Liver (tissue), 8 donors: ENCODE measurements at regions not wholly inside any gene's neighbourhood (a gene's known extent, or its start where the extent isn't known, plus 50 kb on each side); places are given as distances from the start of the nearest gene placed in this dataset.

Source experiments
- DNase-seq: peaks from one replicate; pipeline ENCODE4 v3.0.0-alpha.2; 2017; ENCODE audit warnings: low spot score
- H3K27ac ChIP-seq, 2 donors: one replicate each; pipeline ENCODE4 v1.7.0; 2013; ENCODE audit warnings: inconsistent platforms in 2 of 2, low read length in 2 of 2, control low read depth in 1 of 2, low read depth in 1 of 2, mild to moderate bottlenecking in 1 of 2
- H3K27me3 ChIP-seq, 4 donors: one replicate each; pipeline versions ENCODE4 v1.6.1 to v1.7.0; 2013; ENCODE audit warnings: low read length in 3 of 4, inconsistent platforms in 1 of 4, mild to moderate bottlenecking in 1 of 4, moderate library complexity in 1 of 4; ENCODE audit not compliant: control insufficient read depth in 4 of 4, insufficient read depth in 4 of 4
- H3K36me3 ChIP-seq, 4 donors: one replicate each; pipeline versions ENCODE4 v1.6.1 to v1.7.0; 2013; ENCODE audit warnings: low read length in 3 of 4, mild to moderate bottlenecking in 3 of 4, low read depth in 1 of 4, moderate library complexity in 1 of 4; ENCODE audit not compliant: control insufficient read depth in 4 of 4, insufficient read depth in 3 of 4
- H3K4me1 ChIP-seq, 4 donors: one replicate each; pipeline versions ENCODE4 v1.6.1 to v1.7.0; 2013; ENCODE audit warnings: low read length in 3 of 4, mild to moderate bottlenecking in 3 of 4, moderate library complexity in 1 of 4; ENCODE audit not compliant: control insufficient read depth in 4 of 4, insufficient read depth in 4 of 4
- H3K4me3 ChIP-seq, 3 donors: one replicate each; pipeline versions ENCODE4 v1.6.1 to v1.7.0; 2013; ENCODE audit warnings: low read length in 3 of 3, control low read depth in 1 of 3, low read depth in 1 of 3, mild to moderate bottlenecking in 1 of 3
- H3K9ac ChIP-seq, 2 donors: one replicate each; pipeline ENCODE4 v1.7.0; 2013; ENCODE audit warnings: low read length in 2 of 2, mild to moderate bottlenecking in 2 of 2, moderate library complexity in 2 of 2, control low read depth in 1 of 2, low read depth in 1 of 2
- H3K9me3 ChIP-seq, 4 donors: one replicate each; pipeline versions ENCODE4 v1.6.1 to v1.7.0; 2013; ENCODE audit warnings: low read length in 3 of 4; ENCODE audit not compliant: control insufficient read depth in 4 of 4
- EGR1 ChIP-seq, 2 donors: IDR thresholded peaks; 2 replicates each; pipeline ENCODE4 v1.6.1; 2016 to 2018; ENCODE audit warnings: antibody characterized with exemption in 2 of 2, low read depth in 2 of 2
- FOXA2 ChIP-seq: IDR thresholded peaks from 2 replicates; pipeline ENCODE4 v1.6.1; 2016; ENCODE audit warnings: antibody characterized with exemption
- GABPA ChIP-seq, 2 donors: IDR thresholded peaks in 1 of 2; conservative IDR thresholded peaks in 1 of 2; 2 replicates each; pipeline ENCODE4 v1.6.1; 2016; ENCODE audit warnings: antibody characterized with exemption in 2 of 2, mild to moderate bottlenecking in 1 of 2, moderate library complexity in 1 of 2
- HNF4G ChIP-seq: IDR thresholded peaks from 2 replicates; pipeline ENCODE4 v1.6.1; 2016; ENCODE audit warnings: antibody characterized with exemption
- NR2F2 ChIP-seq: IDR thresholded peaks from 2 replicates; pipeline ENCODE4 v1.6.1; 2016; ENCODE audit warnings: antibody characterized with exemption
- REST ChIP-seq: IDR thresholded peaks from 2 replicates; pipeline ENCODE4 v1.6.1; 2016; ENCODE audit warnings: antibody characterized with exemption, mild to moderate bottlenecking
- RXRA ChIP-seq, 2 donors: IDR thresholded peaks; 2 replicates each; pipeline ENCODE4 v1.6.1; 2017 to 2018; ENCODE audit warnings: antibody characterized with exemption in 2 of 2, mild to moderate bottlenecking in 1 of 2
- TAF1 ChIP-seq: conservative IDR thresholded peaks from 2 replicates; pipeline ENCODE4 v1.6.1; 2016; ENCODE audit warnings: antibody characterized with exemption, mild to moderate bottlenecking
- YY1 ChIP-seq: IDR thresholded peaks from 2 replicates; pipeline ENCODE4 v1.6.1; 2016; ENCODE audit warnings: antibody characterized with exemption, mild to moderate bottlenecking
- WGBS: extraction: QIAGEN DNeasy Blood & Tissue Kit; methylation state at CpG from one replicate; pipeline ENCODE4 v1.1.7; 2013; 5-methylcytosine and 5-hydroxymethylcytosine counted together
- TF ChIP-seq, protein P1 (sequence below): IDR thresholded peaks from 2 replicates; pipeline ENCODE4 v1.6.1; 2016; ENCODE audit warnings: antibody characterized with exemption
- TF ChIP-seq, protein P2 (sequence below): fragments of 150-350 bp; IDR thresholded peaks from 2 replicates; pipeline ENCODE4 v1.5.1; 2017; ENCODE audit warnings: improper control_type of control experiment, low read depth, low read length; ENCODE audit not compliant: missing input control
- TF ChIP-seq, protein P3 (sequence below): IDR thresholded peaks from 2 replicates; pipeline ENCODE4 v1.6.1; 2016; ENCODE audit warnings: antibody characterized with exemption
- donor health status: healthy.
- donor health status: healthy.
- donor health status: healthy.
- donor health status: healthy.
- donor health status: healthy.

- no peak for TF ChIP-seq TAF1
- TF ChIP-seq REST = no peak
- no peak for TF ChIP-seq YY1
- TF ChIP-seq EGR1 (IDR thresholded peaks at IDR 0.05; ENCODE audit: low read depth in 2 of 2) = no peak
- TF ChIP-seq, protein P1, sequence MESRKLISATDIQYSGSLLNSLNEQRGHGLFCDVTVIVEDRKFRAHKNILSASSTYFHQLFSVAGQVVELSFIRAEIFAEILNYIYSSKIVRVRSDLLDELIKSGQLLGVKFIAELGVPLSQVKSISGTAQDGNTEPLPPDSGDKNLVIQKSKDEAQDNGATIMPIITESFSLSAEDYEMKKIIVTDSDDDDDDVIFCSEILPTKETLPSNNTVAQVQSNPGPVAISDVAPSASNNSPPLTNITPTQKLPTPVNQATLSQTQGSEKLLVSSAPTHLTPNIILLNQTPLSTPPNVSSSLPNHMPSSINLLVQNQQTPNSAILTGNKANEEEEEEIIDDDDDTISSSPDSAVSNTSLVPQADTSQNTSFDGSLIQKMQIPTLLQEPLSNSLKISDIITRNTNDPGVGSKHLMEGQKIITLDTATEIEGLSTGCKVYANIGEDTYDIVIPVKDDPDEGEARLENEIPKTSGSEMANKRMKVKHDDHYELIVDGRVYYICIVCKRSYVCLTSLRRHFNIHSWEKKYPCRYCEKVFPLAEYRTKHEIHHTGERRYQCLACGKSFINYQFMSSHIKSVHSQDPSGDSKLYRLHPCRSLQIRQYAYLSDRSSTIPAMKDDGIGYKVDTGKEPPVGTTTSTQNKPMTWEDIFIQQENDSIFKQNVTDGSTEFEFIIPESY = no peak
- TF ChIP-seq HNF4G = no peak
- TF ChIP-seq NR2F2 = no peak
- TF ChIP-seq, protein P2, sequence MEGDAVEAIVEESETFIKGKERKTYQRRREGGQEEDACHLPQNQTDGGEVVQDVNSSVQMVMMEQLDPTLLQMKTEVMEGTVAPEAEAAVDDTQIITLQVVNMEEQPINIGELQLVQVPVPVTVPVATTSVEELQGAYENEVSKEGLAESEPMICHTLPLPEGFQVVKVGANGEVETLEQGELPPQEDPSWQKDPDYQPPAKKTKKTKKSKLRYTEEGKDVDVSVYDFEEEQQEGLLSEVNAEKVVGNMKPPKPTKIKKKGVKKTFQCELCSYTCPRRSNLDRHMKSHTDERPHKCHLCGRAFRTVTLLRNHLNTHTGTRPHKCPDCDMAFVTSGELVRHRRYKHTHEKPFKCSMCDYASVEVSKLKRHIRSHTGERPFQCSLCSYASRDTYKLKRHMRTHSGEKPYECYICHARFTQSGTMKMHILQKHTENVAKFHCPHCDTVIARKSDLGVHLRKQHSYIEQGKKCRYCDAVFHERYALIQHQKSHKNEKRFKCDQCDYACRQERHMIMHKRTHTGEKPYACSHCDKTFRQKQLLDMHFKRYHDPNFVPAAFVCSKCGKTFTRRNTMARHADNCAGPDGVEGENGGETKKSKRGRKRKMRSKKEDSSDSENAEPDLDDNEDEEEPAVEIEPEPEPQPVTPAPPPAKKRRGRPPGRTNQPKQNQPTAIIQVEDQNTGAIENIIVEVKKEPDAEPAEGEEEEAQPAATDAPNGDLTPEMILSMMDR = no peak
- no peak for TF ChIP-seq GABPA (IDR thresholded peaks at IDR 0.05 in 1 of 2, conservative IDR thresholded peaks at IDR 0.05 in 1 of 2)
- TF ChIP-seq FOXA2 = no peak
- no peak for TF ChIP-seq RXRA (IDR thresholded peaks at IDR 0.05)
- TF ChIP-seq, protein P3, sequence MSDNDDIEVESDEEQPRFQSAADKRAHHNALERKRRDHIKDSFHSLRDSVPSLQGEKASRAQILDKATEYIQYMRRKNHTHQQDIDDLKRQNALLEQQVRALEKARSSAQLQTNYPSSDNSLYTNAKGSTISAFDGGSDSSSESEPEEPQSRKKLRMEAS = no peak
- H3K4me3 ChIP-seq = no peak overlapping the region
- WGBS = 88% methylated on average over 2 of the region's 2 CpGs
- H3K27ac ChIP-seq = no peak overlapping the region
- DNase-seq = no peak
- no peaks in the 10 kb centered on the region for H3K9me3 ChIP-seq
- no peaks in the 10 kb centered on the region for H3K4me1 ChIP-seq
- no peak overlapping the region for H3K9ac ChIP-seq
- H3K27me3 ChIP-seq = peaks cover 0 to 3% (median under 1%) of the 10 kb centered on the region in 4 donors
- H3K36me3 ChIP-seq = no peaks in the 10 kb centered on the region
Measured at GRCh38 chr17:53101706-53102105, 721.0 kb upstream of the KIF2B start.

- Histone ChIP-seq H3K36me3 (no peaks in the 10 kb centered on the region), H3K9ac (no peak overlapping the region), H3K4me3 (no peak overlapping the region), H3K9me3 (no peaks in the 10 kb centered on the region), H3K27me3 (peaks cover 0 to 3% (median under 1%) of the 10 kb centered on the region in 4 donors), H3K4me1 (no peaks in the 10 kb centered on the region), H3K27ac (no peak overlapping the region)
- WGBS = 80% methylated on average over 3 of the region's 3 CpGs
- TF ChIP-seq GABPA (IDR thresholded peaks at IDR 0.05 in 1 of 2, conservative IDR thresholded peaks at IDR 0.05 in 1 of 2) (no peak), FOXA2 (no peak), RXRA (IDR thresholded peaks at IDR 0.05) (no peak)
- DNase-seq = no peak
Measured at GRCh38 chr17:53100126-53100525, 722.6 kb upstream of the KIF2B start.
